ENCODE measurements at regions not wholly inside any gene's neighbourhood (a gene's known extent, or its start where the extent isn't known, plus 50 kb on each side); places are given as distances from the start of the nearest gene placed in this dataset.

DNA sequence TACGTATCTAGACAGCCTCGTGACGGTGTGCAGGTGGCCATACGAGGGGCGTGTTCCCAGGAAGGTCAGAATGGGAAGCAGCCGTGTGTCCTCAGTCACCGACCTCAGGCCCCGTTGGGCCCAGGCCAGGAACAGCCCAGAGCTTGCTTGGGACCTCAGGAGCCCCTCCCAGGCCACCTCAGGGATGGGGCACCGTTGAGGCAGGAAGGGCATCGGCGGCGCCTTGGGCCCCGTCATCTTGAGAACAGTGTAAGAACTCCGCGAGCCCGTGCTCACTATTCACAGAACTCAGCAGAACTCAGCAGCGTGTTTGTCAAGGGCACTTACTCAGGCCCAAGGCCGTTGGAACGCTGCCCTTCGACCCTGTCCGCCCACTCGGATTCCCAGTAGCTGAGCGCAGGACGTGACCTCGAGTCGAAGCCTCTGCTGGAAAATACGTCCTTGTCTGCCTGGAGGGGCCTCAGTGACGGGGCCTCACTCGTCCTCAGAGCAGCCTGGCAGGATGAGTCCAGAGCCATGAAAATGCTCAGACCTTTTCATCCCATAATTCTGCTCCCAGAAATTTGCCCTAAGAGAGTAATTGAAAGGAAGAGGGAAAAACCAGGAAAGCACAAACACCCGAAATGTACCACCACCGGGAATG is 1134.8 kb downstream of the BRD1 start:
- no peak for TF ChIP-seq ZFX (IDR thresholded peaks at IDR 0.05; ENCODE audit: borderline replicate concordance)
- TF ChIP-seq, protein P1, sequence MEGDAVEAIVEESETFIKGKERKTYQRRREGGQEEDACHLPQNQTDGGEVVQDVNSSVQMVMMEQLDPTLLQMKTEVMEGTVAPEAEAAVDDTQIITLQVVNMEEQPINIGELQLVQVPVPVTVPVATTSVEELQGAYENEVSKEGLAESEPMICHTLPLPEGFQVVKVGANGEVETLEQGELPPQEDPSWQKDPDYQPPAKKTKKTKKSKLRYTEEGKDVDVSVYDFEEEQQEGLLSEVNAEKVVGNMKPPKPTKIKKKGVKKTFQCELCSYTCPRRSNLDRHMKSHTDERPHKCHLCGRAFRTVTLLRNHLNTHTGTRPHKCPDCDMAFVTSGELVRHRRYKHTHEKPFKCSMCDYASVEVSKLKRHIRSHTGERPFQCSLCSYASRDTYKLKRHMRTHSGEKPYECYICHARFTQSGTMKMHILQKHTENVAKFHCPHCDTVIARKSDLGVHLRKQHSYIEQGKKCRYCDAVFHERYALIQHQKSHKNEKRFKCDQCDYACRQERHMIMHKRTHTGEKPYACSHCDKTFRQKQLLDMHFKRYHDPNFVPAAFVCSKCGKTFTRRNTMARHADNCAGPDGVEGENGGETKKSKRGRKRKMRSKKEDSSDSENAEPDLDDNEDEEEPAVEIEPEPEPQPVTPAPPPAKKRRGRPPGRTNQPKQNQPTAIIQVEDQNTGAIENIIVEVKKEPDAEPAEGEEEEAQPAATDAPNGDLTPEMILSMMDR (IDR thresholded peaks at IDR 0.05): no peak
